Loucy (cell line): ENCODE measurements at regions not wholly inside any gene's neighbourhood (a gene's known extent, or its start where the extent isn't known, plus 50 kb on each side); places are given as distances from the start of the nearest gene placed in this dataset.

ENCODE experiments used
- H2AFZ ChIP-seq: fragments of 200-600 bp; sonication (generic); 2 replicates; pipeline ENCODE4 v1.6.0; 2016; ENCODE audit warnings: antibody characterized with exemption, mild to moderate bottlenecking, low read length, moderate library complexity
- H3F3A ChIP-seq: fragments of 200-600 bp; 2 replicates; pipeline ENCODE4 v1.6.0; 2016; ENCODE audit warnings: antibody characterized with exemption, low read depth, mild to moderate bottlenecking
- H3K27me3 ChIP-seq: fragments of 200-600 bp; sonication (generic); 2 replicates; pipeline ENCODE4 v1.6.1; 2014; ENCODE audit warnings: low read length, mild to moderate bottlenecking; ENCODE audit not compliant: insufficient read depth, poor library complexity, severe bottlenecking
- H3K36me3 ChIP-seq: fragments of 200-600 bp; sonication (generic); 2 replicates; pipeline ENCODE4 v1.6.1; 2016; ENCODE audit warnings: low read length; ENCODE audit not compliant: insufficient read depth
- H3K4me1 ChIP-seq: fragments of 200-600 bp; sonication (generic); 2 replicates; pipeline ENCODE4 v1.5.1; 2014; ENCODE audit warnings: low read length, mild to moderate bottlenecking; ENCODE audit not compliant: insufficient read depth, poor library complexity, severe bottlenecking
- H3K4me2 ChIP-seq: fragments of 200-600 bp; sonication (generic); 2 replicates; pipeline ENCODE4 v1.6.0; 2014; ENCODE audit warnings: antibody characterized with exemption, low read length, low read depth, mild to moderate bottlenecking; ENCODE audit not compliant: poor library complexity, severe bottlenecking
- H3K4me3 ChIP-seq: fragments of 200-600 bp; sonication (generic); 2 replicates; pipeline ENCODE4 v1.5.1; 2014; ENCODE audit warnings: low read length, mild to moderate bottlenecking, mixed read lengths; ENCODE audit not compliant: poor library complexity, severe bottlenecking
- H3K79me2 ChIP-seq: fragments of 200-600 bp; sonication (generic); 2 replicates; pipeline ENCODE4 v1.6.1; 2014; ENCODE audit warnings: low read length; ENCODE audit not compliant: insufficient read depth
- H3K9ac ChIP-seq: fragments of 200-600 bp; sonication (generic); 2 replicates; pipeline ENCODE4 v1.6.0; 2014; ENCODE audit warnings: mild to moderate bottlenecking, low read depth, low read length, moderate library complexity; ENCODE audit not compliant: poor library complexity, severe bottlenecking
- H3K9me2 ChIP-seq: fragments of 200-600 bp; sonication (generic); replicated peaks from 2 replicates; pipeline ENCODE4 v1.6.1; 2016; ENCODE audit warnings: low read depth, low read length, mixed read lengths
- H3K9me3 ChIP-seq: fragments of 200-600 bp; sonication (generic); 2 replicates; pipeline ENCODE4 v1.6.1; 2014; ENCODE audit warnings: mild to moderate bottlenecking, antibody characterized with exemption, low read length, low read depth; ENCODE audit not compliant: insufficient read depth
- H4K20me1 ChIP-seq: fragments of 200-600 bp; sonication (generic); 2 replicates; pipeline ENCODE4 v1.6.0; 2014; ENCODE audit warnings: antibody characterized with exemption, low read length, mild to moderate bottlenecking; ENCODE audit not compliant: insufficient read depth, poor library complexity, severe bottlenecking
- CTCF ChIP-seq: fragments of 200-600 bp; sonication (generic); conservative IDR thresholded peaks from 2 replicates; pipeline ENCODE4 v1.5.1; 2014; ENCODE audit warnings: mild to moderate bottlenecking, antibody characterized with exemption, low read length
- EZH2phosphoT487 ChIP-seq: fragments of 200-600 bp; IDR thresholded peaks from 2 replicates; pipeline ENCODE4 v1.6.1; 2018; ENCODE audit warnings: antibody characterized with exemption, mild to moderate bottlenecking, moderate library complexity, borderline replicate concordance

DNA sequence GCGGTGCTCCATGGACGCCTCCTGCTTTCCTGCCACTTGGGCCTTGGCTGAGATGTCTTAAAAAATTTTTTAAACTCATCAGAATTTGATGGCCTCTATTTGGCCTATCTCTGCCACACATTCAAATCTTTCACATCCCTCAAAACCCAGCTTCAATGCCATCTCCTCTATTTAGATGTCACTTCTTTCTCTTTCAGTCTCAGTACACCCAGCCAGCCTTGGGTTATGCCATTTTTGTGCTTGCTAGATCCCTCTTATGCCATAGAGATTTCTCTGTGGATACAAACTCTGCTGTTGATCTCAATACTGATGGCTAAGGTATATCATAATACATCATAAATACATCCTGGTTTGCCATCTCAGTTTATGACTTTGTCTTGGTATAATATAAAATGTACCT is 222.3 kb upstream of the TPRG1 start:
- Histone ChIP-seq H3K4me3 (no peak overlapping the region), H3K9ac (no peak overlapping the region), H2AFZ (no peak overlapping the region), H3K27me3 (no peaks in the 10 kb centered on the region), H3K9me3 (no peaks in the 10 kb centered on the region), H3K9me2 (no peaks in the 10 kb centered on the region), H3K4me1 (no peaks in the 10 kb centered on the region), H3K36me3 (no peaks in the 10 kb centered on the region), H3K4me2 (no peak overlapping the region), H4K20me1 (no peaks in the 10 kb centered on the region), H3K79me2 (no peaks in the 10 kb centered on the region), H3F3A (no peaks in the 10 kb centered on the region)
- no peak for TF ChIP-seq EZH2phosphoT487

GRCh38 chr3:188949996-188950395 is 221.8 kb upstream of the TPRG1 start:
- Histone ChIP-seq H3K9ac (no peak overlapping the region), H3K9me3 (no peaks in the 10 kb centered on the region), H3K36me3 (no peaks in the 10 kb centered on the region), H3K27me3 (no peaks in the 10 kb centered on the region), H3K4me3 (no peak overlapping the region), H3K4me1 (no peaks in the 10 kb centered on the region), H3K4me2 (no peak overlapping the region), H4K20me1 (no peaks in the 10 kb centered on the region), H3K79me2 (no peaks in the 10 kb centered on the region), H3F3A (no peaks in the 10 kb centered on the region), H3K9me2 (no peaks in the 10 kb centered on the region), H2AFZ (no peak overlapping the region)
- no peak for TF ChIP-seq CTCF
- no peak for TF ChIP-seq EZH2phosphoT487

GRCh38 chr3:188950832-188951489 is 220.8 kb upstream of the TPRG1 start:
- Histone ChIP-seq H3F3A (no peaks in the 10 kb centered on the region), H2AFZ (no peak overlapping the region), H3K4me1 (no peaks in the 10 kb centered on the region), H3K27me3 (no peaks in the 10 kb centered on the region), H3K4me3 (no peak overlapping the region), H3K9ac (no peak overlapping the region), H3K4me2 (no peak overlapping the region), H3K79me2 (no peaks in the 10 kb centered on the region), H3K36me3 (no peaks in the 10 kb centered on the region), H4K20me1 (no peaks in the 10 kb centered on the region), H3K9me2 (no peaks in the 10 kb centered on the region), H3K9me3 (no peaks in the 10 kb centered on the region)
- no peak for TF ChIP-seq CTCF
- TF ChIP-seq EZH2phosphoT487 = no peak

- Histone ChIP-seq H3K4me2 (no peak overlapping the region), H2AFZ (no peak overlapping the region), H4K20me1 (no peaks in the 10 kb centered on the region), H3F3A (no peaks in the 10 kb centered on the region), H3K4me3 (no peak overlapping the region), H3K9me3 (no peaks in the 10 kb centered on the region), H3K27me3 (no peaks in the 10 kb centered on the region), H3K9me2 (no peaks in the 10 kb centered on the region), H3K9ac (no peak overlapping the region), H3K36me3 (no peaks in the 10 kb centered on the region), H3K4me1 (no peaks in the 10 kb centered on the region), H3K79me2 (no peaks in the 10 kb centered on the region)
- TF ChIP-seq EZH2phosphoT487 (no peak), CTCF (no peak)
Measured at GRCh38 chr3:188951734-188952133, 220.0 kb upstream of the TPRG1 start.
